GM18519 (cell line): ENCODE measurements at regions not wholly inside any gene's neighbourhood (a gene's known extent, or its start where the extent isn't known, plus 50 kb on each side); places are given as distances from the start of the nearest gene placed in this dataset.

Experiments used
- ATAC-seq: cut with Tn5 transposase; IDR thresholded peaks from one replicate; pipeline ENCODE4 v1.9.1; 2021; ENCODE audit warnings: mild to moderate bottlenecking, moderate library complexity; ENCODE audit not compliant: unreplicated experiment, low FRiP score

GRCh38 chr7:91323626-91324158, 59.5 kb downstream of the FZD1 start:
- no peak for ATAC-seq

GRCh38 chr7:91324663-91325062, 60.4 kb downstream of the FZD1 start:
- no peak for ATAC-seq

GRCh38 chr7:91325726-91326125, 61.5 kb downstream of the FZD1 start:
- no peak for ATAC-seq

GRCh38 chr7:91326516-91327199, 62.4 kb downstream of the FZD1 start:
- no peak for ATAC-seq

- no peak for ATAC-seq
Observed at GRCh38 chr7:91327346-91327745, 63.1 kb downstream of the FZD1 start.

DNA sequence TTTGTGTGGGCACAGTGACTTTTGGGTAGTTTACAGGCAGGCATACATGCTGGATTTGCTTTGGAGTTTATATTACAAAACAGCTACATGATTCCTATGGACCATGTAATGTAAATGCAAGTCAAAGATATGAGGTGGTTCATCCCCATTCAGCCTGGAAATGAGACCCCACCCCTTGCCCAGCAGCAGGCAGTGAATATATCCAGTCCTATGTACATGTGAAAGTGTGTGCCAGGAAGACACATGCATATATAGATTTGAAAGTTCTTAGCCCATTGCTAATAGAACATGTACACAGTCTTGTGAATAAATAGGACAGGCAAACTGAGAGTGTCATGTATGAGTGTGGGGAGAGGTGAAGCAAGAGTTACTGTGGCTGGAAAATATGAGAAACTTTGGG, 65.3 kb downstream of the FZD1 start:
- ATAC-seq: no peak

- no peak for ATAC-seq
Observed at GRCh38 chr7:91330191-91330808, 66.1 kb downstream of the FZD1 start.

DNA sequence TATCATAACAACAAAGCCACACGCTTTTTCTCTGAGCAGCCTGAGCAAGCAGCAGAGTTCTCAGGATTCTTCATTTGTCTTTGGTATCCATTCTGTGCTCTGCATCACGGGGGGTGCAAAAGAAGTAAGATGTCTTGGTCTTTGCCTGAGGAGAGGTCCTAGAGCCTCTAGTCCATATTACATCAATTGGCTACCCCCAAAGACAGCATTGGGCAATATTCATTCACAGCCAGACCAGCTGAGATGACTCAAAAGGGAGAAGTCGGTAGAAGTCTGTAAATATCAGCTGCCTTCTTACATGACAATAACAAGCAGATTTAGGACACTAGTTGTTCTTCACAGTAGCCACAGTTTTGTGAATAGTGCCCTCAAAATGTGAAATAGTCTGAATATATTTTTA, 66.6 kb downstream of the FZD1 start:
- no peak for ATAC-seq

DNA sequence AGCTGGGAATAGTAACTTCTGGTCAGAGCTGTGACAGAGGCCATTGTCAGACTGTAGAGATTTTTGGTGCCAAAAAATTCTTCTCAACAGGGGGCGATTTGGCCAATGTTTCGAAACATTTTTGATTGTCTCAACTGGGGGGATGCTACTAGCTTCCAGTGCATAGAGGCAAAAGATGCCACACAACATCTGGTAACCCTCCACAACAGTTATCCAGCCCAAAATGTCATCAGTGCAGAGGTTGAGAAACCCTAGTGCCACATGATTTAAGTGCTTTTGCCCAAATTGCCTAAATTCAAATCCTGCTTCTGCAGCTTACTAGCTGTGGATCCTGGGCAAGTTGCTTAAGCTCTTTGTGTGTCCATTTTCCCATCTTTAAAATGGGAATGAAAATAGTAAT, 71.9 kb downstream of the FZD1 start:
- ATAC-seq: no peak

GRCh38 chr7:91338226-91339020, 74.2 kb downstream of the FZD1 start:
- ATAC-seq: no peak

DNA sequence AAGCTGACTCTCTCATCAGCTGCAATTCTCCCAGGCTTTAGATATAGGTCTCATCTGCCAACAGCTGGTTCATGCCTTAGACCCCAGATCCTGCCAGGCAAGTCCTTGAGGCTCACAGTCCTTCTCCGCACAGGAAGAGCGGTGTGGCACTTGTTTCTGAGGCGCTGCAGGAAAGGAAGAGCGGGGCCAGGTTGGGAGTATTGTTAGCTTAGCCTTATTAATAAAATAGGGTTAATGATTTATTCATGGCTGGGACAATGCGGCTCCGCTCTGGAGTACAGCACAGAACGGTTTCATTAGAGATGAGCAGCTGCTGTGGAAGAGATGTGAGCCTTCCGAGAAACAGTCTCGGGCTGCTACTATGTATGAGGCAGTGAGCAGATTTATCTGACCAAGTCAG, 78.1 kb downstream of the FZD1 start:
- no peak for ATAC-seq

- no peak for ATAC-seq
Observed at GRCh38 chr7:91343420-91343960, 79.3 kb downstream of the FZD1 start.

- no peak for ATAC-seq
Observed at GRCh38 chr7:91343996-91344629, 79.9 kb downstream of the FZD1 start.

- peak; percentile 78 for ATAC-seq
Observed at GRCh38 chr7:91344911-91345310, 80.7 kb downstream of the FZD1 start.

DNA sequence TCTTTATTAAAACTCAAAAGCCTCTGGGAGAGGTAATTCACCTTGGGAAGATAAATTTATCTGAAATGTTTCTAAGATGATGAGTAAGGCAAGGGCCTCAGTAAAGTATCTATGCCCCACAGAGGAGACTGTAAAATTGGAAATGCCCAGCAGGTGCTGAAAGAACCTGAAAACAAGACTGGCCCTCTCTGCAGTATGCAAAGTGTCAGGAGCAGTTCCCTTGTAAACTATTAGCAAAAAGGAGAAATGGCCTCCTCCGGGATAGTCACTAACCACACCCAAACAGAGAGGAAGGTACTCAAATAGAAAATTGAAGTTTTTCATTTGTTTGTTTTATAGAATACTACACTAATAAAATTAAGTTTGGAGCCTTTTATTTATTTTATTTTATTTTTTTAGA, 81.2 kb downstream of the FZD1 start:
- no peak for ATAC-seq

DNA sequence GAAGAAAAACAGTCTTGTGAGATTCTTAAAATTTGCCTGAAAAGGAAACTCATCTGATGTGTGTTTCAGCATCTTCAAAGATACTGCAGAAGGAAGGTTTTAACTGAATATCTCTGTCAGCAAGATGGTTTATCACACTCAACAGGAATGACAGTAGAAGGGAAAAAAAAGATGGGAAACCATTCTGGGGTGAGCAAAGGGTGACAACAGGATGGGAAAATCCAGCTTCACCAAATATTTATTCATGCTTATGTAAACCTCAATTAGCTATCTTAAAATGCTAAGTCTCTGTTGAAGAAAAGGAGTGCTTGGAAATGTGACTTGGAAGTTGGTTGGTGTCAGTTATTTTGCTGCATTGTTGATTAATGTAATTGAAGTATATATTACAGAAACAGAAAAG, 82.2 kb downstream of the FZD1 start:
- no peak for ATAC-seq

DNA sequence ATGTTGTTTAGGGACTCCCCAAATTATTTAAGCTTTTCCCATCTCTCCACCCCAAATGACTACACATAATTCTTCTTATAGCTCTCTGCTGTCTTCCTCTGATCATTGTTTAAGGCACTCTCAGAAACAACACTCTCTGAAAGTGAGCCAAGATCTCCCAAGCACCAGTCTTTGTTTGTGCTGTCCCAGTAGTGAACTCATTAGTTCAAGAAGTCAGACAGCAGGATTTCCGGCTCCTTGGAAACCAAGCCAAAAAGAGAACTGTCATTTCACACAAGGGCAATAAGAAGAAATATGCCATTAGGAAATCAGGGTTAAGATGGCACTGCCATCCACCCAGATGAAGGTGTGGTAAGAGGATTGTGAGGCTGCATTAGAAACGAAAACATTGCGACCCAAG, 83.1 kb downstream of the FZD1 start:
- ATAC-seq: no peak

GRCh38 chr7:91348711-91349110, 84.5 kb downstream of the FZD1 start:
- ATAC-seq: no peak

DNA sequence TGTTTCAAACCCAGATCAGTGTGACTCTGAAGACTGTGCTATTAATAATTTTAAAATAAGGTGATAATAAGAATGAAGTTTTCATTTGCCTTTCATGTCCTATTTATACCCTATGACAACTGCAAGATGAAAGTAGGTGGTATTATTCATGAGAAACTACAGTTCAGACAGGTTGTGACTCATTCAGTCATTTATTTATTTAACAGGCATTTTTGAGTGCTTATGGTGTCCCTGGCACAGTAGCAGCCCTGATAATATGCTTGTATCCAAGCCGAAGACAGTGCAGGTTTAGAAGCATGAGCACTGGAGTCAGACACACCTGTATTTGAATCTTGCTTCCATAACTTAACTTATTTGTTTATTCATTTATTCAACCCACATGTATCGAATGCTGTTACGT, 87.1 kb downstream of the FZD1 start:
- no peak for ATAC-seq

GRCh38 chr7:91352091-91352490, 87.9 kb downstream of the FZD1 start:
- ATAC-seq: no peak

DNA sequence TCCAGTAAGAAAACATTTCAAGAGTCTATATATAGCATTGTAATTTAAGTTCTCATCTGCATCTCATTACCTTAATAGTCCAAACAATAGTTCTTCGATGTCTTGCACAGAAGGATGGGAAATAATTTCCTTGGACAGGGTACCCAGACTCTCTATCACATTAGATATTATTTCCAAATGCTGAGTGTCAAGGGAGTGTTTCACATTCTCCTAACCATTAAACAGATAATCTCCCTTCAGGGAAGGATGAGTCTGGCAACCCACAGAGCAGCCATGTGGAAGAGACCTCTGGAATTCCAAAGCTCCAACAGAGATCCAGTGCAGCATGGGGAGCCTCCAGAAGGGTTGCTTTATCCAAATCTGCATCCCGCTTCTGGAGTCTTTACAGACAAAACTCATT, 89.6 kb downstream of the FZD1 start:
- ATAC-seq: no peak
